Limb (tissue), 2 donors: ENCODE measurements at regions not wholly inside any gene's neighbourhood (a gene's known extent, or its start where the extent isn't known, plus 50 kb on each side); places are given as distances from the start of the nearest gene placed in this dataset.

Experiments
- DNase-seq, 2 donors: peaks; one replicate each; pipeline ENCODE4 v3.0.0-alpha.2; 2016; ENCODE audit errors: extremely low spot score in 2 of 2

DNA sequence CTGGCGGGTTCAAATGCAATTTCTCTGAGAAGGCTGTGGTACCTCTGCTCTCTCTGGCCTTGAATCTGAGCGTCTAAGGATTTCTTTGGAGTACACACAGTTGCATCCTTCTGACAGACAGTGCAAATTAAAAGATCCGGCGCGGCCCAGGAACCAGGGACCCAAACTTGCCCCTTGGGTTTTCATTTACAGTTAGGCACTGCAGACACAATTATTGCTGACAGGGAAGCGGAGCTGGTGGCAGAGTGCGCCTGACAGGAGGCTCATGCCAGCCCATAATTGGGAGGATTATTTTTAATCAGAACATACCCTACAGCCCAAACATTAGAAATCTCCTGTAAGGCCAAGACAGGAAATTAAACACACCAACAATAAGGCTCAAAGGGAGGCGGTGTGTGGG lies 1023.4 kb upstream of the RBFOX1 start:
- no peak for DNase-seq

- DNase-seq = no peak
Observed at GRCh38 chr16:6308176-6308575, 1024.5 kb upstream of the RBFOX1 start.

DNA sequence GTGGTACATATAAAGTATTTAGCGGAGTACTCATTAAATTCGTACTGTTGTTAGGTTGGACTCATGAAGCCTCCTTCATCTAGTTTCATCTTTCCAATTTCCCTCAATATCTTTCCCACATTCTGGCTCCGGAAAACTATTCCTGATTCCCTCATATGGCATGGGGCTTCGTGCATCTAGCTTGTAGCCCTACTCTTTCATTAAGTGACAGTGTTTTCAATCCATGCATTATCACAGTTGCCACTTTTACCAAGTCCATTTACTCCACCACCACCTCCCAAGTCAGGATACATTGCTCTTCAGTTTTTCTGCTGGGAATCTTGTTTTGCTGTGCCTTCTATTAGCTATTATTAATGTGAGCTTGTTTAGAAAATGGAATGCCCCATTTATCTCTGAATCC lies 1032.1 kb upstream of the RBFOX1 start:
- DNase-seq = no peak

- DNase-seq = no peak
Observed at GRCh38 chr16:6297666-6298410, 1034.8 kb upstream of the RBFOX1 start.

DNA sequence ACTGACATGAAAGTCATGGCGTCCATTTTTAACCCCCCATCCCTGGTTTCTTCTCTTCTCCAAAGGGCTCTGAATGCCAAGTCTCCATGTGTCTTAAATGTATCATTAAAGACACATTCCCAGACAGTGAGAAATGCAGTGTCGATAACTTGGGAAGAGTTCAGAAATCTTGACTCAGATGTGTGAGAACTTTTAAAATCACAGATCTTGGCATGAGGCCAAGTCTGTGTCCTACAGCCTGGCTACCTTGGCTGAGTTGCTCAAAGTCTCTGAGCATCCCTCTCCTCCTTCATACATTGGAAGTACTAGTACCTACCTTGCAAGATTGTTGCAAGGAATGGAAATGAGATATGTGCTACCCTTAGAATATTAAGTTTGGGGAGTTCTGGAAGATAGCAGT lies 1046.5 kb upstream of the RBFOX1 start:
- no peak for DNase-seq

GRCh38 chr16:6284731-6285130 lies 1047.9 kb upstream of the RBFOX1 start:
- no peak for DNase-seq

GRCh38 chr16:6281994-6282393 lies 1050.7 kb upstream of the RBFOX1 start:
- no peak for DNase-seq

GRCh38 chr16:6281274-6281673 lies 1051.4 kb upstream of the RBFOX1 start:
- DNase-seq = no peak

GRCh38 chr16:6280055-6280454 lies 1052.6 kb upstream of the RBFOX1 start:
- no peak for DNase-seq

DNA sequence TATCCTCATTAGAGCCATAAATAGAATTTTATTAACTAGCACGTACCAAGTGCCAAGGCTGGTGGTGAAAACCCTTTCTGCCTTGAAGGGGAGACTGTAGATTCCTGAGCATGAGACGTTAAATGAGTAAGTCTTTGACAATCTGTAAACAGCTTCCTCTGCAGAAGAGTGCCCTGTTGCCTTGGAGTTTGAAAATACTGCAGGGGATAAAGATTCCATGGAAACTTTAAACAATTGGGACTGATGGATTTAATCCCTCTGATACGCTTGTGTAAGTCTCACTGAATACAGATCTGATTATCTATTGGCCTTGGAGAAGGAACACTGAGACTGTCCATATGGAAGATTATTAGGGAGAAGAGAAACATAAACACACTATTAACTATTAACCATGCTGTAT lies 1053.4 kb upstream of the RBFOX1 start:
- DNase-seq = no peak

DNA sequence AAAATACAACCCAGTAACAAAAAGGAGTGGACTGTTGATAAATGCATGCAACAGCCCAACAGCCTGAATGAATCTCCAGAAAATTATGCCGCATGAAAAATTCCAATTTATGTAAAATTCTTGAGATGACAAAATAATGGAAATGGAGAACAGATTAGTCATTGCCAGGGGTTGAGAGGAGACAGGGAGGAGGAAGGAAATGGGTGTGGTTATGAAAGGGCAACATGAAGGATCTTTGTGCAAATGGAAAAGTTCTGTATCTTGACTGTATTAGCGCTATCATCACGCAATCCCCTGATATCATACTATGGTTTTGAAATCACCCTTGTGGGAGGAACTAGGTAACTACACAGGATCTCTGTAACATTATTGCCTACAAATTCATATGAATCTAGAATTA lies 1058.3 kb upstream of the RBFOX1 start:
- DNase-seq = no peak

DNA sequence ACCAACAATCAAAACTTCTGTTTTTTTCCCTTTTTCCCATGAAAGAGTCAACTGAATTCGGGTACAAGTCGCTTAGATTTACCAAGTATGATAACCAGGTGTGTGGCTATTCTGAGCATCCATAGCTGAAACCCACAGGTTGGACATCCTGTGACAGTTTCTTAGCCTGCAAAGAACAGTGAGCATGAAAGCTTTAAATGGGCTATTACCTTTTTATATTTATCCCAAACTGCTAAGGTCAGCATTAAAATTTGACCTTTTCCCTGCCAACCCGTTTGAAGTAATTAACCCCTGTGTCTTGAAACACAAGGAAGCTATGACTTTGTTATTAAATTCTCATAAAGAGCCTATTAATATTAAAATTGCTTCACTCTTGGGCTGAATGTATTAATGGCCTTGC lies 1065.0 kb upstream of the RBFOX1 start:
- DNase-seq = no peak

GRCh38 chr16:6266703-6267102 lies 1065.9 kb upstream of the RBFOX1 start:
- no peak for DNase-seq

- no peak for DNase-seq
Observed at GRCh38 chr16:6265968-6266367, 1066.7 kb upstream of the RBFOX1 start.

DNA sequence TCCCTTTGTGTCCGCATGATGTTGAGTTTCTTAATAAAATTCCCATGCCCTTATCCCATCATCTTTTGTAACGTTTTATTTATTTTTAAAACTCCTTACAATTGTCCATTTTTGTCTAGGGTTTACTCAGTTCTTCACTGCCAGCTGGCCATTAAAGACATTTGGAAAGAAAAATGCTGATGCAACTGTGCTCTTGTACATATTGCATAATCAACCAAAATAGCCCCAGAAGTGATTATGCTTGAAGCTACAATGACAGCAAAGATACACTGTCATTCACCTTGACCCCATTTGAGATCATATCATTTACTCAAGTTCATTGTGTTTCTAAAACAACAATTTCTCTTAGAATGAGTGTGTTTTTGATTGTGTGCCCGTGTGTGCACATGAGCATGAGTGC lies 1074.6 kb upstream of the RBFOX1 start:
- DNase-seq = no peak

GRCh38 chr16:6252541-6252940 lies 1080.1 kb upstream of the RBFOX1 start:
- DNase-seq = no peak

- no peak for DNase-seq
Observed at GRCh38 chr16:6250511-6250910, 1082.1 kb upstream of the RBFOX1 start.

- no peak for DNase-seq
Observed at GRCh38 chr16:6249863-6250262, 1082.8 kb upstream of the RBFOX1 start.

GRCh38 chr16:6248199-6248598 lies 1084.4 kb upstream of the RBFOX1 start:
- no peak for DNase-seq

DNA sequence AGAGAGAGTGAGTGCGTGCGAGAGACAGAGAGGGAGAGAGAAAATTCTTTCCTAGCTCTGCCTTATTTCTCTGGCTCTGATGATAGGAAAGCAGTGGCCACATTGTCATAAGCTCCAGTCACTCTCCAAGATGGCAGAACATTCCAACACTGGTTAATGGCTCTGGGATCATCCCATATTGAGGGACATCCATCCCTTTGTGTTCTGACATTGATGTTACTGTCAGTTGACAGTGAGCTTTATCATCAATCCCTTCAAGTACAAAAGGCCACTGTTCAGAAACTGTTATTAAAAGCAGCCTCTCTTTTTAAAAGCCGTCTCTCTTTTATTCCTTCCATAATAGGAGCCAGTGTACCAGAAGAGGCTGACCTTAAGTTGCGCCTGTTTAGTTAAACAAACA lies 1084.9 kb upstream of the RBFOX1 start:
- DNase-seq = no peak

DNA sequence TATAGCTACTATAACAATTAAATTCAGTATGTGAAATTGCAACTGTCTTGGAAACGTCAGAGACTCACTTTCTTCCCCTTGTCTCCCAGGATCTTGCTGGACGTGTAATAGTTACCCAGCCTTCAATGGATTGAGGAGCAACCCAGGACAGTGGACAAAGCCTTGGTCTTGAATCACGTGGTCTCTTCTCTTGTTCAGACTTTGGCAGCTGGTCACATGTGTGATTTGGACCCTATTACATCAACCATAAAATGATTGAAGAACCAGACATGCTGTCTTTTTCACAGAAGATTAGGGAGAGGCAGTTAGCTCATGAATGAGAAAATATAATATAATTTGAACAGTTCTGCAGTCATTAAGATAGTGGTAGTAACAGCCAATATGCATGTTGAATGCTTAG lies 1085.5 kb upstream of the RBFOX1 start:
- DNase-seq = no peak

- DNase-seq = no peak
Observed at GRCh38 chr16:6246266-6246665, 1086.4 kb upstream of the RBFOX1 start.

DNA sequence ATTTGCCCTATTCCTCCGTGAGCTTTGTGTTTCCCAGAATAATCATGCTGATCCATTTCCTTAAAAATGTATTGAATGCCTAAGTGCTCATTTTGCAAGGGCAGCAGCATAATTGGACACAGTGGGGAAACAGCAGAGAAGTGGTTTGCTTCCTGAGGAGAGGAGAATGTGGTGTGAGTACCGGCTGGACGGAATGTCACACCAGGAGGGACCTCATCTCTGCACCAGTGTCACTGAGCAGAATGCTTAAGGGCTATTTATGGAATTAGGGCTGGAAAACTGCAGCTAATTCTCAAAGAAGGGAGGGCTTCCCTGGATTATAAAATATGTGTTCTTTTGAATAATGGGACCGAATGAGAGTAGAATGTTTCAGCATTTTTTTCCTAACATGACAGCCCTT lies 1100.6 kb upstream of the RBFOX1 start:
- DNase-seq = no peak

- no peak for DNase-seq
Observed at GRCh38 chr16:6231398-6231797, 1101.2 kb upstream of the RBFOX1 start.
